Activated naive CD4-positive, alpha-beta T cell treated with anti-CD3 and anti-CD28 coated beads for 36 hours (primary cell): ENCODE measurements at regions not wholly inside any gene's neighbourhood (a gene's known extent, or its start where the extent isn't known, plus 50 kb on each side); places are given as distances from the start of the nearest gene placed in this dataset.

Experiments used
- CTCF ChIA-PET: fragments of 350-600 bp; sonication (Branson Sonifier 250); formaldehyde crosslinking; loops from one replicate; lab custom pipeline; 2021; ENCODE audit warnings: antibody characterized with exemption; lab: Charles Lee
- DNase-seq: peaks from one replicate; pipeline ENCODE4 v3.0.0-alpha.2; 2020
- H3K27ac Mint-ChIP-seq: one replicate; pipeline ENCODE4 v1.8.0; 2021; ENCODE audit warnings: mild to moderate bottlenecking, mixed read lengths
- H3K27me3 Mint-ChIP-seq: one replicate; pipeline ENCODE4 v1.8.0; 2021; ENCODE audit warnings: low read depth, mixed read lengths
- H3K36me3 Mint-ChIP-seq: one replicate; pipeline ENCODE4 v1.8.0; 2021; ENCODE audit warnings: low read depth, mixed read lengths
- H3K4me1 Mint-ChIP-seq: one replicate; pipeline ENCODE4 v1.8.0; 2021; ENCODE audit warnings: low read depth, mixed read lengths
- H3K4me3 Mint-ChIP-seq: one replicate; pipeline ENCODE4 v1.8.0; 2021; ENCODE audit warnings: mild to moderate bottlenecking, moderate library complexity, mixed read lengths
- H3K9me3 Mint-ChIP-seq: one replicate; pipeline ENCODE4 v1.8.0; 2021; ENCODE audit warnings: mixed read lengths
- intact Hi-C: fragments of 100-400 bp; cut with micrococcal nuclease; formaldehyde crosslinking; loops from one replicate; pipeline ENCODE4 v1.15.1; 2023

GRCh38 chr14:100401031-100401692 is 78.0 kb downstream of the SLC25A47 start:
- no peak for DNase-seq
- CTCF ChIA-PET, result no interaction called here
- intact Hi-C loops, result no loop called here
- H3K27me3 Mint-ChIP-seq, result no peaks in the 10 kb centered on the region
- H3K9me3 Mint-ChIP-seq, result no peaks in the 10 kb centered on the region
- peaks cover 13% of the 10 kb centered on the region for H3K4me1 Mint-ChIP-seq
- H3K27ac Mint-ChIP-seq, result no peak overlapping the region
- H3K36me3 Mint-ChIP-seq, result peaks cover 4% of the 10 kb centered on the region
- H3K4me3 Mint-ChIP-seq, result no peak overlapping the region

DNA sequence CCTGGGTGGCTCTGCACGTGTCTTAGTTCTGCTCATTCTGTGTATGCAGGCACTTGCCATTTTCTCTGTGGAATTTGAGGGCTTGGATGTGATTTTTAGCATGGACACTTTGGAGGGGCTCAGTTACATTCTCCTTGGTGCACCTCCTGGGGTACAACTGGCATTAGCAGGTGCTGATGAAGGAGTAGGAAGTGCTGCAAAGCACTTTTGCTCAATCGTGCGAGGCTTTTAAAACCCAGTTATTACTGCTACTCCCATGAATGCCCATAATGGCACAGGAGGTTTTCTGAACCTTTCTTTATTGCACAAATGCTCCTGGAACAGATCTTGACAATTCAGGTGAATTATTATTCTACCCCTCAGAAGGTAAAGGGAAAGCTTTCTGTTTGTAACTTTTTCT is 78.7 kb downstream of the SLC25A47 start:
- Mint-ChIP-seq H3K4me1 (peaks cover 19% of the 10 kb centered on the region), H3K27ac (no peak overlapping the region), H3K36me3 (peaks cover 4% of the 10 kb centered on the region), H3K9me3 (no peaks in the 10 kb centered on the region), H3K27me3 (no peaks in the 10 kb centered on the region), H3K4me3 (no peak overlapping the region)
- DNase-seq, result no peak
- CTCF ChIA-PET, result interaction anchor here (0.9 kb wide), 2 partner anchors 18 to 244 kb away, joined by 3 read pairs; no protein-coding TSS in a partner anchor
- intact Hi-C loops, result no loop called here

GRCh38 chr14:100402631-100403030 is 79.5 kb downstream of the SLC25A47 start:
- peaks cover 4% of the 10 kb centered on the region for H3K36me3 Mint-ChIP-seq
- CTCF ChIA-PET, result interaction anchor here (0.9 kb wide), 2 partner anchors 19 to 244 kb away, joined by 3 read pairs; no protein-coding TSS in a partner anchor
- no peaks in the 10 kb centered on the region for H3K9me3 Mint-ChIP-seq
- intact Hi-C loops, result no loop called here
- no peaks in the 10 kb centered on the region for H3K27me3 Mint-ChIP-seq
- H3K27ac Mint-ChIP-seq, result no peak overlapping the region
- H3K4me1 Mint-ChIP-seq, result peaks cover 25% of the 10 kb centered on the region
- DNase-seq, result no peak
- H3K4me3 Mint-ChIP-seq, result no peak overlapping the region

DNA sequence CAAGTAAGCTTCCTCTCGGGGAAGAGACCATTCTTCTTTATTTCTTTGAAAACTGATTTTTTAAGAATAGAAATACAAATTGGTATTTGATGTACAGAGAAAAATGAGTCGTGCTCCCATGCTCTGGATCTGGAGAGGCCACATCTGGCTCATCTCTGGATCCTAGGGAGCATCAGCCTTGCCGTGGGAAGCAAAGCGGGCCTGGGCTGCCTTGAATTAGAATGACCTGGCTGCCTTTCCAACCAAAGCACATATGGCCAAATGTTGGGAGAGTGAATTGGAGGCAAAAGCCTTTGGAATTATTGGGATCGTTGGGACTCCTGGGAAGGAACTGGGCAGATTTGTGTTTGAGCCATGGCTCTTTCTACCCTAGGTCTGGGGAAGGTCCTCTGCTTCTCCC is 80.0 kb downstream of the SLC25A47 start:
- intact Hi-C loops, result no loop called here
- no peak for DNase-seq
- Mint-ChIP-seq H3K36me3 (peaks cover 4% of the 10 kb centered on the region), H3K9me3 (no peaks in the 10 kb centered on the region), H3K4me3 (no peak overlapping the region), H3K27ac (no peak overlapping the region), H3K27me3 (no peaks in the 10 kb centered on the region), H3K4me1 (peaks cover 25% of the 10 kb centered on the region)
- CTCF ChIA-PET, result no interaction called here

DNA sequence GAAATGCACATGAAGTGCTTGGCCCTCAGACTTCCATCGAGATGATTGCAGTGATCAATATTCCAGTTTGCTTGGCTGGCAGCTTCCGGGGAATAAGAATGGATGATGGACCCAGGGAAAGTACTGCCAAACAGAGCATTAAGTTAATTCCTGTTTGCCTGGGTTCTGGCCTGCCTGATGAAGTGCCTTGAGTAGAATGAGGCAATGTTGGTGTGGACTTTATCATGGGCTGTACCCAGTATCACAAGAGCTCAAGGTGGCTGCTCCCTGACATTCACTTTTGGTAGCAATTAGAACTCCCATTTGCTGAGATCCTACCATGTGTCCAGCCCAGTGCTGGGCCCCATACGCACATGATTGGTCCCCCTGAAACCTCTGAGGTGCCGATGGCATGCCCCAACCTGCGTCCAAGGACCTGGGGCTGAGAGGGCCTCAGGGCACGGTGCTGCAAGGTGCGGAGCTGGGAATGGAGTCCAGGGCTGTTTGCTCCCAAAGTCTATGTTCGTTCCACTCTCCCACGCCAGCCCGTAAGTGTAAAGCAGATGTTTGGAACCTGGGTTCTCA is 80.7 kb downstream of the SLC25A47 start:
- intact Hi-C loops, result no loop called here
- Mint-ChIP-seq H3K36me3 (peaks cover 4% of the 10 kb centered on the region), H3K9me3 (no peaks in the 10 kb centered on the region), H3K27me3 (no peaks in the 10 kb centered on the region), H3K4me1 (peaks cover 28% of the 10 kb centered on the region), H3K27ac (no peak overlapping the region), H3K4me3 (no peak overlapping the region)
- CTCF ChIA-PET, result interaction anchor here (0.9 to 1.0 kb wide), 2 partner anchors 21 to 253 kb away, joined by 3 to 4 read pairs; no protein-coding TSS in a partner anchor
- no peak for DNase-seq

DNA sequence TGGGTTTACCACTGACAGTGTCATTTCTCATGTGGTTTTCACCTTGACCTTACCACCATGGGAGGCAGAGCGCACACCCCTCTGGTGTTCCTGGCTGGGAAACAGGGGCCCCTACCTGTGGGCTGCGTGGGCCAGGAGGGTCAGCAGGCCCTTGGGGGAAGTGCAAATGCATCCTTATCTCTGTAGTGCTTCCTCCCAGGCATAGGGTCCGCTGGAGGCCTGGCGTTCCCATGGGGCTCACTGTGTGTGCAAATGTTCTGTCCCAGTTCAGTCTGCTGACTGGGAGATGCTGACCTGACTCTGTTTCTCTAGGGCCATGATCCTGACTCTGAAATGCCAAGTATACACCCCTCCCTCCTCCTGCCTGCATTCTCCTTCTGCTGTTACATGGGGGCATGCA is 81.3 kb downstream of the SLC25A47 start:
- no peak overlapping the region for H3K27ac Mint-ChIP-seq
- no peak overlapping the region for H3K4me3 Mint-ChIP-seq

DNA sequence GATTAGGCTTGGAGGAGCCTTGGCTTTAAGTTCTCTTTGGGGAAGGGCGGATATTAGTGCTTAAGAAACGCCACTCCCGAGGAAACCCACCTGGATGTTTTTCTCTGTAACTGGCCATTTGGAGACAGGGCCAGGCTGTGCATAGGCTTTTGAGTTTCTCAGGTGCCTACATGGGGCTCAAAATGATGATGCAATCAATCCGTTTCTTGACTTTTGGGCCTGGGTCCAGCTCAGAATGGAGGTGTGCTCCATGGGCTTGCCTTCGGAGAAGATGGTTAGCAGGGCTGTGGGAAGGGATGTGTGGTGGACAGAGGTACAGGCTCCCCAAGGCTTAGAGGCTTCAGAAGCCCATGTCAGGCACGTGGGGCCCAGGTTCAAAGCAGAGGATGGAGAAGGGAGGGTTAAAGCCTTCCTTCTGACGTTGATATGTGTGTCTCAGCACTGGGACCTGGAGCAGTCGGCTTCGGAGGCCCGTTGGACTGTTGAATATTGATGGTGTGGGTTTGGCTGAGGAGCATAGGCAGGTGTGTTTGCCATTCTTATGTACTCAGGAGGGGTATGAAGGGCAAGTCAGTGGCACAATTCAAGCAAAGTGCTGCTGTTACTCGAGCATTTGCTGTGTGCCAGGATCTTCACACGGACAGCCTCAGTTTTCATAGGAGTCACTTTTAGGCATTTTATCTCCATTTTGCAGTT is 82.8 kb downstream of the SLC25A47 start:
- Mint-ChIP-seq H3K9me3 (no peaks in the 10 kb centered on the region), H3K27ac (no peak overlapping the region), H3K4me1 (peaks cover 28% of the 10 kb centered on the region), H3K4me3 (no peak overlapping the region), H3K27me3 (no peaks in the 10 kb centered on the region), H3K36me3 (peaks cover 2% of the 10 kb centered on the region)
- intact Hi-C loops, result no loop called here
- DNase-seq, result no peak
- CTCF ChIA-PET, result interaction anchor here (1.8 kb wide), 1 partner anchor 240 kb away, joined by 6 read pairs; no protein-coding TSS in a partner anchor

More for the DNA sequence above, 81.3 kb downstream of the SLC25A47 start:
- DNase-seq, result no peak
- Mint-ChIP-seq H3K27me3 (no peaks in the 10 kb centered on the region), H3K36me3 (peaks cover 2% of the 10 kb centered on the region), H3K4me1 (peaks cover 28% of the 10 kb centered on the region), H3K9me3 (no peaks in the 10 kb centered on the region)
- intact Hi-C loops, result no loop called here
- CTCF ChIA-PET, result interaction anchor here (0.9 to 1.0 kb wide), 2 partner anchors 21 to 252 kb away, joined by 3 to 4 read pairs; no protein-coding TSS in a partner anchor

- DNase-seq, result peak; percentile 54
- Mint-ChIP-seq H3K27me3 (no peaks in the 10 kb centered on the region), H3K4me3 (no peak overlapping the region), H3K4me1 (peaks cover 28% of the 10 kb centered on the region), H3K36me3 (peaks cover 2% of the 10 kb centered on the region), H3K27ac (no peak overlapping the region), H3K9me3 (no peaks in the 10 kb centered on the region)
- intact Hi-C loops, result no loop called here
- CTCF ChIA-PET, result interaction anchor here (1.1 to 1.8 kb wide), 2 partner anchors 12 to 239 kb away, joined by 3 to 6 read pairs; no protein-coding TSS in a partner anchor
Measured at GRCh38 chr14:100406505-100407131, 83.5 kb downstream of the SLC25A47 start.

GRCh38 chr14:100407376-100408102 is 84.4 kb downstream of the SLC25A47 start:
- no peaks in the 10 kb centered on the region for H3K27me3 Mint-ChIP-seq
- intact Hi-C loops, result no loop called here
- H3K27ac Mint-ChIP-seq, result no peak overlapping the region
- CTCF ChIA-PET, result interaction anchor here (0.6 to 1.1 kb wide), 2 partner anchors 12 to 29 kb away, joined by 3 read pairs; no protein-coding TSS in a partner anchor
- H3K4me1 Mint-ChIP-seq, result peaks cover 28% of the 10 kb centered on the region
- H3K4me3 Mint-ChIP-seq, result no peak overlapping the region
- no peaks in the 10 kb centered on the region for H3K9me3 Mint-ChIP-seq
- DNase-seq, result no peak
- H3K36me3 Mint-ChIP-seq, result no peaks in the 10 kb centered on the region

GRCh38 chr14:100408350-100409002 is 85.3 kb downstream of the SLC25A47 start:
- no peak for DNase-seq
- no peak overlapping the region for H3K4me3 Mint-ChIP-seq
- no peaks in the 10 kb centered on the region for H3K36me3 Mint-ChIP-seq
- intact Hi-C loops, result no loop called here
- H3K27me3 Mint-ChIP-seq, result no peaks in the 10 kb centered on the region
- no peak overlapping the region for H3K27ac Mint-ChIP-seq
- CTCF ChIA-PET, result no interaction called here
- H3K4me1 Mint-ChIP-seq, result peaks cover 28% of the 10 kb centered on the region
- H3K9me3 Mint-ChIP-seq, result no peaks in the 10 kb centered on the region

DNA sequence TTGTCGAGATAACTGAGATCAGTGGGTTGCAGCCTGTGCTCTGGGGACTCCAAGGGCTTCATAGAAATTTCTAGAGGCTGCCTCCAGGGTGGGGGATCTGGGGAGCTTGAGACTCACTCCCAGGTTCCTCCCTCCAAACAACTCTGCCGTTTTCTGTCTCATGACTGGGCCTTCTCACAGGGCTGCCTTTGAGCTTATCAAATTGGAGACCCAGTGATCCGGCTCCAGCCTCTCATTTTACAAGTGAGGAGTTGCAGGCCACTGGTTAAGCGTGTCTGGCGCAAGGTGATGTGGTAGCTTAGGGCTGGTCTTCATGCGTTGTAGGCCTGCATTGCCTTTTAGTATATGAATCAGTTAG is 85.8 kb downstream of the SLC25A47 start:
- DNase-seq, result no peak
- intact Hi-C loops, result no loop called here
- Mint-ChIP-seq H3K4me3 (no peak overlapping the region), H3K9me3 (no peaks in the 10 kb centered on the region), H3K4me1 (peaks cover 28% of the 10 kb centered on the region), H3K27me3 (no peaks in the 10 kb centered on the region), H3K36me3 (no peaks in the 10 kb centered on the region), H3K27ac (no peak overlapping the region)
- CTCF ChIA-PET, result no interaction called here
